Breast epithelium (tissue), 3 donors: ENCODE measurements at regions not wholly inside any gene's neighbourhood (a gene's known extent, or its start where the extent isn't known, plus 50 kb on each side); places are given as distances from the start of the nearest gene placed in this dataset.

Experiments used
- POLR2A ChIP-seq: fragments of 450-650 bp; IDR thresholded peaks from one replicate; pipeline ENCODE4 v1.6.1; 2016; ENCODE audit warnings: antibody characterized with exemption, mild to moderate bottlenecking, moderate library complexity
- TF ChIP-seq, protein P1 (sequence below), 3 donors: fragments of 450-650 bp; IDR thresholded peaks; one replicate each; pipeline ENCODE4 v1.5.1; 2016 to 2017; ENCODE audit warnings: antibody characterized with exemption in 3 of 3, mild to moderate bottlenecking in 3 of 3, moderate library complexity in 3 of 3

DNA sequence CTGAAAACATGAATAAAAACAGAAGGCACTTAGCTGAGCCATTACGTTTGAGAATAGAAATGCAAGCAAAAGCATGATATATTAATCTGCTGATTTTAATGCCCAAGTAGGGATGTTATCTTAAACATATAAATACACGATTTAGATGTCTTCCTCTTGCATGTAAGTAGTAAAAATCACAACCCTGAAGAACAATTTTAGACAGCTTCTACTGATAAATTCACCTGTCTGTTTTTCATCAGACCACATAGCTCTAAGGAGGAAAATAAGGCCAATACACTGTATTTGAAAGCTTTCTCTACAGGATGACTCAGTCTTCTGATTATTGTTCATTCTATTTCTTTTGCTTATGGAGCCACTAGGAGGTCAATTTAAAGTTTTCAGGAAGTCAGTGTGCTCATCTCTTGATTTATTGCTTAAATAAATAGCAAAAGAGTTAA lies 210.9 kb upstream of the CHRM2 start:
- no peak for TF ChIP-seq POLR2A
- TF ChIP-seq, protein P1, sequence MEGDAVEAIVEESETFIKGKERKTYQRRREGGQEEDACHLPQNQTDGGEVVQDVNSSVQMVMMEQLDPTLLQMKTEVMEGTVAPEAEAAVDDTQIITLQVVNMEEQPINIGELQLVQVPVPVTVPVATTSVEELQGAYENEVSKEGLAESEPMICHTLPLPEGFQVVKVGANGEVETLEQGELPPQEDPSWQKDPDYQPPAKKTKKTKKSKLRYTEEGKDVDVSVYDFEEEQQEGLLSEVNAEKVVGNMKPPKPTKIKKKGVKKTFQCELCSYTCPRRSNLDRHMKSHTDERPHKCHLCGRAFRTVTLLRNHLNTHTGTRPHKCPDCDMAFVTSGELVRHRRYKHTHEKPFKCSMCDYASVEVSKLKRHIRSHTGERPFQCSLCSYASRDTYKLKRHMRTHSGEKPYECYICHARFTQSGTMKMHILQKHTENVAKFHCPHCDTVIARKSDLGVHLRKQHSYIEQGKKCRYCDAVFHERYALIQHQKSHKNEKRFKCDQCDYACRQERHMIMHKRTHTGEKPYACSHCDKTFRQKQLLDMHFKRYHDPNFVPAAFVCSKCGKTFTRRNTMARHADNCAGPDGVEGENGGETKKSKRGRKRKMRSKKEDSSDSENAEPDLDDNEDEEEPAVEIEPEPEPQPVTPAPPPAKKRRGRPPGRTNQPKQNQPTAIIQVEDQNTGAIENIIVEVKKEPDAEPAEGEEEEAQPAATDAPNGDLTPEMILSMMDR (IDR thresholded peaks at IDR 0.05) = no peak
